ENCODE measurements at regions not wholly inside any gene's neighbourhood (a gene's known extent, or its start where the extent isn't known, plus 50 kb on each side); places are given as distances from the start of the nearest gene placed in this dataset.

GRCh38 chr5:12322042-12322441 is 417.8 kb upstream of the CTNND2 start:
- no peak for DNase-seq

- no peak for DNase-seq
These were observed 416.1 kb upstream of the CTNND2 start for GRCh38 chr5:12320331-12320730.

- DNase-seq, result no peak
These were observed 412.6 kb upstream of the CTNND2 start for GRCh38 chr5:12316812-12317211.

- no peak for DNase-seq
These were observed 411.2 kb upstream of the CTNND2 start for GRCh38 chr5:12315461-12315860.

- DNase-seq, result no peak
These were observed 409.4 kb upstream of the CTNND2 start for GRCh38 chr5:12313602-12314001.

- no peak for DNase-seq
These were observed 408.1 kb upstream of the CTNND2 start for GRCh38 chr5:12312343-12312742.

GRCh38 chr5:12294151-12294550 is 389.9 kb upstream of the CTNND2 start:
- DNase-seq, result no peak

GRCh38 chr5:12292610-12293204 is 388.5 kb upstream of the CTNND2 start:
- DNase-seq, result no peak

- no peak for DNase-seq
These were observed 380.4 kb upstream of the CTNND2 start for GRCh38 chr5:12284604-12285003.

- no peak for DNase-seq
These were observed 373.4 kb upstream of the CTNND2 start for GRCh38 chr5:12277504-12278192.

- DNase-seq, result no peak
These were observed 370.0 kb upstream of the CTNND2 start for GRCh38 chr5:12274236-12274635.

- DNase-seq, result no peak
These were observed 368.1 kb upstream of the CTNND2 start for GRCh38 chr5:12272389-12272788.

- no peak for DNase-seq
These were observed 366.7 kb upstream of the CTNND2 start for GRCh38 chr5:12270914-12271313.

- DNase-seq, result no peak
These were observed 364.9 kb upstream of the CTNND2 start for GRCh38 chr5:12269164-12269563.

- DNase-seq, result no peak
These were observed 354.3 kb upstream of the CTNND2 start for GRCh38 chr5:12258549-12258948.

- no peak for DNase-seq
These were observed 346.2 kb upstream of the CTNND2 start for GRCh38 chr5:12250454-12250853.

- no peak for DNase-seq
These were observed 344.6 kb upstream of the CTNND2 start for GRCh38 chr5:12248831-12249230.

GRCh38 chr5:12246036-12246435 is 341.8 kb upstream of the CTNND2 start:
- no peak for DNase-seq

- no peak for DNase-seq
These were observed 341.2 kb upstream of the CTNND2 start for GRCh38 chr5:12245429-12245828.

- DNase-seq, result no peak
These were observed 339.0 kb upstream of the CTNND2 start for GRCh38 chr5:12242950-12243888.

GRCh38 chr5:12237837-12238575 is 333.8 kb upstream of the CTNND2 start:
- DNase-seq, result no peak

GRCh38 chr5:12230659-12231058 is 326.4 kb upstream of the CTNND2 start:
- DNase-seq, result no peak

GRCh38 chr5:12217039-12217438 is 312.8 kb upstream of the CTNND2 start:
- no peak for DNase-seq
